ENCODE measurements at regions not wholly inside any gene's neighbourhood (a gene's known extent, or its start where the extent isn't known, plus 50 kb on each side); places are given as distances from the start of the nearest gene placed in this dataset.
A peak's percentile ranks its signal among the peaks of the same experiment; 100 is the strongest.

DNA sequence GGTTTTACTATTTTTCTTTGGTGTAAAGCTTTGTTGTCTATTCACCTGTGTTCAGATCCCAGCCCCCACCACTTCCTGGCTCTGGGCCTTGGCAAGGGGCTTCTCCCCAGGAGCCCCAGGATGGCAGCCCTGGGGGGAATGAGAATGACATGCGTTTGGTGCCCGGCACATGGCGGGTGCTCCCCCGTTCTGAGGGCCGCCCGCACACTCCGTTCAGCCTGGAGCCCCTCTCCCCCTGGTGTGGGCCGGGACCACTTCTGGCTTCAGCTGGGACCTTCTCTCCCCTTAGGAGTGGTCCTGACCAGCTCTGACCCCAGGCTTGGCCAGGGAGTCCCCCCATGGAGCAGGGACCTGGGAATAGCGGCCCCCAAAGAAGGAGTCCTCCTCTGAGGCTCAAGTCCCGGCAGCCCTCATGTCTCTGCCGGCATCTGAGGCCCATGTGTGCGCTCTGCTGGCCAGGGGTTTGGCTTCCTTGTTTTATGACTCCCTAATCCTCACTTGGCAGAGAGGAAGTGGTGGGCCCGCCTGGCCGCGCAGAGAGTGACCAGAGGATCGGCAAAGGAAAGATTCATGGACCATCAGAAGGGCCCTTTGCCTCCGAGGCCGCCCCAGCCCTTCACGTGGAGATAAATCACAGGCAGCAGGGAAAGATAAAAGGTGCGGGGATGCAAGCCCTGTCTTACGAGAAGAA lies 57.0 kb upstream of the LMX1B start:
- no peaks in the 10 kb centered on the region for H3K4me1 ChIP-seq
- TF ChIP-seq EP300 (IDR thresholded peaks at IDR 0.05): no peak
- TF ChIP-seq POLR2A (IDR thresholded peaks at IDR 0.05; ENCODE audit: low read depth): no peak
- no peak for TF ChIP-seq POLR2AphosphoS5 (IDR thresholded peaks at IDR 0.05)
- TF ChIP-seq, protein P1, sequence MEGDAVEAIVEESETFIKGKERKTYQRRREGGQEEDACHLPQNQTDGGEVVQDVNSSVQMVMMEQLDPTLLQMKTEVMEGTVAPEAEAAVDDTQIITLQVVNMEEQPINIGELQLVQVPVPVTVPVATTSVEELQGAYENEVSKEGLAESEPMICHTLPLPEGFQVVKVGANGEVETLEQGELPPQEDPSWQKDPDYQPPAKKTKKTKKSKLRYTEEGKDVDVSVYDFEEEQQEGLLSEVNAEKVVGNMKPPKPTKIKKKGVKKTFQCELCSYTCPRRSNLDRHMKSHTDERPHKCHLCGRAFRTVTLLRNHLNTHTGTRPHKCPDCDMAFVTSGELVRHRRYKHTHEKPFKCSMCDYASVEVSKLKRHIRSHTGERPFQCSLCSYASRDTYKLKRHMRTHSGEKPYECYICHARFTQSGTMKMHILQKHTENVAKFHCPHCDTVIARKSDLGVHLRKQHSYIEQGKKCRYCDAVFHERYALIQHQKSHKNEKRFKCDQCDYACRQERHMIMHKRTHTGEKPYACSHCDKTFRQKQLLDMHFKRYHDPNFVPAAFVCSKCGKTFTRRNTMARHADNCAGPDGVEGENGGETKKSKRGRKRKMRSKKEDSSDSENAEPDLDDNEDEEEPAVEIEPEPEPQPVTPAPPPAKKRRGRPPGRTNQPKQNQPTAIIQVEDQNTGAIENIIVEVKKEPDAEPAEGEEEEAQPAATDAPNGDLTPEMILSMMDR (IDR thresholded peaks at IDR 0.05): no peak
- no peak overlapping the region for H3K27ac ChIP-seq (replicated peaks in 1 of 4)
- intact Hi-C loops (cut with DNase I): loop anchor here (5.0 kb wide), 1 partner anchor 39 kb away; no protein-coding TSS in a partner anchor
- H3K9me3 ChIP-seq: peaks cover 0 to 3% (median 0%) of the 10 kb centered on the region in 4 donors
- H3K27me3 ChIP-seq: peaks cover 0 to 4% (median 0%) of the 10 kb centered on the region in 4 donors
- DNase-seq (ENCODE audit: extremely low spot score): no peak
- no peaks in the 10 kb centered on the region for H3K36me3 ChIP-seq
- WGBS: 93% methylated on average over 16 of the region's 21 CpGs
- no peak overlapping the region for H3K4me3 ChIP-seq

DNA sequence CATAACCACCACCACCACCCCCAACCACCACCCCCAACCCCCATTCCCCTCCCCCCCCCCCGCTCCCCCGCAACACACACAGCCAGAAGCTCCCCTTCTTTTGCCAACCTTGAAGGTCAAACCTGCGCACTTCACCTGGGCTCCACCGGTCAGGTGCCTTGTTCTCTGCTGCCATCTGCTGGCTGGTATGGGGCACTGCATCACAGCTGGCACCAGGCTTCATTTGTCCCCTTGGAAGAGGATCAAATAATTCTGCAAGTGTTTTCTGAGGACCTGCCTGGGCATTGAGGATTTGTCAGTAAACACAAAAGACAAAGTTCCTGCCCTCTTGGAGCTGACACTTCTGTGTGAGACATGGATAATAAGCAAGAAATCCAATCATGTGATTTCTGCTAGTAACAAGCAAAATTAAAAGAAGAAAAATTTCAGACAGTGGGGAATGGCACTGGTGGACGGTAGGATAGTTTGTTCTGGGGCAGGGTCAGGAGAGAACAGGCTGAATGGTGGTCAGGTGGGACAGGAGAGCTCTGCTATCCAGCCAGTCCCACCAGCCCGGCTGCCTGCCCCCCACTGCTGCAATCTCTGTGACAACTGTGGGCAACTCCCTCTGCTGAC lies 55.6 kb upstream of the LMX1B start:
- no peak overlapping the region for H3K4me3 ChIP-seq
- no peak overlapping the region for H3K27ac ChIP-seq (replicated peaks in 1 of 4)
- H3K36me3 ChIP-seq: no peaks in the 10 kb centered on the region
- H3K9me3 ChIP-seq: peaks cover 0 to 3% (median 0%) of the 10 kb centered on the region in 4 donors
- no peak for DNase-seq (ENCODE audit: extremely low spot score)
- H3K4me1 ChIP-seq: no peaks in the 10 kb centered on the region
- WGBS: 15% methylated on average over 5 of the region's 6 CpGs
- peak in 1 of 2 donors; percentile 40 for TF ChIP-seq POLR2AphosphoS5 (IDR thresholded peaks at IDR 0.05)
- no peak for TF ChIP-seq EP300 (IDR thresholded peaks at IDR 0.05)
- TF ChIP-seq, protein P1 (IDR thresholded peaks at IDR 0.05): peak; percentile 88 to 93 (median 90)
- intact Hi-C loops (cut with DNase I): loop anchor here (2.0 to 5.0 kb wide), 2 partner anchors 41 to 57 kb away; no protein-coding TSS in a partner anchor
- peaks cover 0 to 17% (median 0%) of the 10 kb centered on the region in 4 donors for H3K27me3 ChIP-seq

DNA sequence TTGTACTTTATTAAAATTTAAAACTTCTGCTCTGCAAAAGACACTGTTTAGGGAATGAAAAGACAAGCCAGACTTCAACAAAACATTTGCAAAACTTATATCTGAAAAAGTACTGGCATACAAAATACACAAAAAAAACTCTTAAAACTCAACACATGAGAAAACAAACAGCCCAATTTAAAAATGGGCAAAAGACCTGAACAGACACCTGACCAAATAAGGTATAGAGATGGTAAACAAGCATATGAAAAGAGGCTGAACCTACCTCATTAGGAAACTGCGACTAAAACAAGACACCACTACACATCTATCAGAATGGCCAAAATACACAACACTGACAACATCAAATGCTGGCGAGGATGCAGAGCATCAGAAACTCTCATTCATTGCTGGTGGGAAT lies 54.4 kb upstream of the LMX1B start:
- 91% methylated on average over 2 of the region's 2 CpGs for WGBS
- Histone ChIP-seq H3K9me3 (peaks cover 0 to 3% (median 0%) of the 10 kb centered on the region in 4 donors), H3K27ac (replicated peaks in 1 of 4) (no peak overlapping the region), H3K27me3 (peaks cover 0 to 29% (median 0%) of the 10 kb centered on the region in 4 donors), H3K4me1 (no peaks in the 10 kb centered on the region), H3K4me3 (no peak overlapping the region), H3K36me3 (no peaks in the 10 kb centered on the region)
- intact Hi-C loops (cut with DNase I): loop anchor here (2.0 to 5.0 kb wide), 2 partner anchors 42 to 58 kb away; no protein-coding TSS in a partner anchor
- TF ChIP-seq POLR2A (IDR thresholded peaks at IDR 0.05; ENCODE audit: low read depth) (no peak), POLR2AphosphoS5 (IDR thresholded peaks at IDR 0.05) (no peak), EP300 (IDR thresholded peaks at IDR 0.05) (no peak)
- TF ChIP-seq, protein P1 (IDR thresholded peaks at IDR 0.05): no peak
- DNase-seq (ENCODE audit: extremely low spot score): no peak

DNA sequence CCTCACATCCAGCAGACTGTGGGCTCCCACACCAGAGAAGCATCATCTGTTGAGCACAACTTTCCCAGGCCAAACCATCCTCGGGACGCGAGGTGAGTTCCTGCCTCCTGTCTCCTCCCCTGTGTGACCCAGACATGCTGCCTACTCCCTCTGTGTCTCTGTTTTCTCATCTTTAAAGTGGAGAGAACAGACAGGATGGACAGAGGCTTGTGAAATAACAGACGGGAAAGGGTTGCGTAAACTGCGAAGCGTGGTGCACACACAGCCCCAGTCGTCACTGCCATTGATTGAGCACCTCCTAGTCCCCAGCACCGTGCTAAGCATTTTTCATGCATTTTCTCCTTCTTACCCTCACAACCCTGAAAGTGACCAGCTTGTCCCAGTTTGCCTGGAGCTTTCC lies 52.1 kb upstream of the LMX1B start:
- no peak for DNase-seq (ENCODE audit: extremely low spot score)
- H3K27ac ChIP-seq (replicated peaks in 1 of 4): no peak overlapping the region
- no peaks in the 10 kb centered on the region for H3K36me3 ChIP-seq
- H3K9me3 ChIP-seq: no peaks in the 10 kb centered on the region
- H3K27me3 ChIP-seq: peaks cover 0 to 48% (median 2%) of the 10 kb centered on the region in 4 donors
- TF ChIP-seq, protein P1 (IDR thresholded peaks at IDR 0.05): no peak
- no peak for TF ChIP-seq POLR2AphosphoS5 (IDR thresholded peaks at IDR 0.05)
- no peak for TF ChIP-seq POLR2A (IDR thresholded peaks at IDR 0.05; ENCODE audit: low read depth)
- no peak for TF ChIP-seq EP300 (IDR thresholded peaks at IDR 0.05)
- H3K4me1 ChIP-seq: no peaks in the 10 kb centered on the region
- H3K4me3 ChIP-seq: no peak overlapping the region
- WGBS: 47% methylated on average over 9 of the region's 9 CpGs
- intact Hi-C loops (cut with DNase I): no loop called here

Measured in esophagus muscularis mucosa (tissue), 4 donors.